ENCODE measurements at regions not wholly inside any gene's neighbourhood (a gene's known extent, or its start where the extent isn't known, plus 50 kb on each side); places are given as distances from the start of the nearest gene placed in this dataset.

DNA sequence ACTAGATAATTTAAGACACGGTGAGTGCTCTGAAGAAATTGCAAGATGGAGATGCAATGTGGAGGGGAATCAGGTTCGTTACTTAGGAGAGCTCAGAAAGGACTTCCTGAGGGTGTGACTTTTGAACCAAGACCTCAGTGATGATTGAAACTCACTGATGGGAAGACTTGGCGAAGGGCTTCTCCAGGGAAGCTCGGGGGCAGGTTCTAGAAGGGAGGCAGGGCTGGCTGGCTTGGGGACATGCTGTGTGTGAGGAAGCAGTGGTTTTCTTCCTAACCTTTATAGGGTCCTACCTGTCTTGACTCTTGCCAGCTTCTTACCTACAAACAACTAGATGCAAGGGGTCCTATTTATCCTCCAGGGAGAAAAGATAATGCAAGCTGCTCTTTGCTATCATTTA is 637.9 kb downstream of the ACTR3B start:
- Histone ChIP-seq H3K27ac (ENCODE audit: extremely low read depth, low read depth, low read length) (no peak overlapping the region), H3K4me1 (ENCODE audit: control insufficient read depth, insufficient read depth, low read length) (no peaks in the 10 kb centered on the region), H3K9me3 (ENCODE audit: control insufficient read depth, insufficient read depth, low read depth, low read length) (no peaks in the 10 kb centered on the region), H3K4me3 (ENCODE audit: low read depth, low read length) (no peak overlapping the region), H3K36me3 (ENCODE audit: control insufficient read depth in 2 of 2, insufficient read depth in 1 of 2, low read length in 2 of 2) (no peaks in the 10 kb centered on the region)
- TF ChIP-seq ZNF274 (IDR thresholded peaks at IDR 0.05; ENCODE audit: low read length) (no peak), ZNF274 (tag by site-specific recombination; IDR thresholded peaks at IDR 0.05; ENCODE audit: borderline replicate concordance) (no peak), ZNF560 (tag by site-specific recombination; IDR thresholded peaks at IDR 0.05; ENCODE audit: borderline replicate concordance) (no peak), TRIM28 (IDR thresholded peaks at IDR 0.05; ENCODE audit: borderline replicate concordance, low read length) (no peak), ZSCAN16 (tag by site-specific recombination; IDR thresholded peaks at IDR 0.05) (no peak), ZNF791 (tag by site-specific recombination; IDR thresholded peaks at IDR 0.05) (no peak), ZNF830 (tag by site-specific recombination; IDR thresholded peaks at IDR 0.05; ENCODE audit: low read depth) (no peak), ZNF132 (tag by site-specific recombination; IDR thresholded peaks at IDR 0.05; ENCODE audit: borderline replicate concordance) (no peak), ZFP37 (tag by site-specific recombination; IDR thresholded peaks at IDR 0.05) (no peak), GLI2 (tag by site-specific recombination; IDR thresholded peaks at IDR 0.05; ENCODE audit: borderline replicate concordance, low read depth) (no peak), SCRT1 (tag by site-specific recombination; IDR thresholded peaks at IDR 0.05; ENCODE audit: borderline replicate concordance) (no peak), ZNF341 (tag by site-specific recombination; IDR thresholded peaks at IDR 0.05; ENCODE audit: low read depth) (no peak), ZNF394 (tag by site-specific recombination; IDR thresholded peaks at IDR 0.05; ENCODE audit: borderline replicate concordance) (no peak), ZNF544 (tag by site-specific recombination; IDR thresholded peaks at IDR 0.05) (no peak), ZNF548 (tag by site-specific recombination; IDR thresholded peaks at IDR 0.05) (no peak), ZNF501 (tag by site-specific recombination; IDR thresholded peaks at IDR 0.05) (no peak)
- TF ChIP-seq, protein P1, sequence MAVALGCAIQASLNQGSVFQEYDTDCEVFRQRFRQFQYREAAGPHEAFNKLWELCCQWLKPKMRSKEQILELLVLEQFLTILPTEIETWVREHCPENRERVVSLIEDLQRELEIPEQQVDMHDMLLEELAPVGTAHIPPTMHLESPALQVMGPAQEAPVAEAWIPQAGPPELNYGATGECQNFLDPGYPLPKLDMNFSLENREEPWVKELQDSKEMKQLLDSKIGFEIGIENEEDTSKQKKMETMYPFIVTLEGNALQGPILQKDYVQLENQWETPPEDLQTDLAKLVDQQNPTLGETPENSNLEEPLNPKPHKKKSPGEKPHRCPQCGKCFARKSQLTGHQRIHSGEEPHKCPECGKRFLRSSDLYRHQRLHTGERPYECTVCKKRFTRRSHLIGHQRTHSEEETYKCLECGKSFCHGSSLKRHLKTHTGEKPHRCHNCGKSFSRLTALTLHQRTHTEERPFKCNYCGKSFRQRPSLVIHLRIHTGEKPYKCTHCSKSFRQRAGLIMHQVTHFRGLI (tag by site-specific recombination; IDR thresholded peaks at IDR 0.05): no peak
- TF ChIP-seq, protein P2, sequence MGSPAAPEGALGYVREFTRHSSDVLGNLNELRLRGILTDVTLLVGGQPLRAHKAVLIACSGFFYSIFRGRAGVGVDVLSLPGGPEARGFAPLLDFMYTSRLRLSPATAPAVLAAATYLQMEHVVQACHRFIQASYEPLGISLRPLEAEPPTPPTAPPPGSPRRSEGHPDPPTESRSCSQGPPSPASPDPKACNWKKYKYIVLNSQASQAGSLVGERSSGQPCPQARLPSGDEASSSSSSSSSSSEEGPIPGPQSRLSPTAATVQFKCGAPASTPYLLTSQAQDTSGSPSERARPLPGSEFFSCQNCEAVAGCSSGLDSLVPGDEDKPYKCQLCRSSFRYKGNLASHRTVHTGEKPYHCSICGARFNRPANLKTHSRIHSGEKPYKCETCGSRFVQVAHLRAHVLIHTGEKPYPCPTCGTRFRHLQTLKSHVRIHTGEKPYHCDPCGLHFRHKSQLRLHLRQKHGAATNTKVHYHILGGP (tag by site-specific recombination; IDR thresholded peaks at IDR 0.05): no peak
- ChIA-PET POLR2A (no interaction called here), CTCF (no interaction called here)

DNA sequence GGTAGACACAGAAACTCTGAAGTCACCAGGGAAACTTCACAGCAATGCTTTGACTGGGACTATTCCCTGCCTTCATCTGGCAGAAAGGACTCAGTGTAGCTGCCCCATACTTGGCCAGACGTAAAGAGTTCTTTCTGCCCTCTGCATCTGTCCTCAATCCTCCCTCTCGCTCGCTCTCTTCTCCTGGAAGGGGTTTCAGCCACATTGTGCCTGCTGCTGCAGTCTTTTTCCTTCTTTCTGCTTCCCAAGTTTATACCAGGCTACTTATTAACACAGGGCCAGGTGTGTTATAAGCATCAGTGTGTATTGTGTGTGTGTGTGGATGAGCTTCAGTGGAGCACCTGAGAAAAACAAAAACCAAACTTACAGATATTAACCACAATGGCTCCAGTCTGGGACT is 638.4 kb downstream of the ACTR3B start:
- no peak overlapping the region for H3K4me3 ChIP-seq (ENCODE audit: low read depth, low read length)
- no peaks in the 10 kb centered on the region for H3K4me1 ChIP-seq (ENCODE audit: control insufficient read depth, insufficient read depth, low read length)
- ChIA-PET CTCF (no interaction called here), POLR2A (no interaction called here)
- no peaks in the 10 kb centered on the region for H3K9me3 ChIP-seq (ENCODE audit: control insufficient read depth, insufficient read depth, low read depth, low read length)
- no peaks in the 10 kb centered on the region for H3K36me3 ChIP-seq (ENCODE audit: control insufficient read depth in 2 of 2, insufficient read depth in 1 of 2, low read length in 2 of 2)
- H3K27ac ChIP-seq (ENCODE audit: extremely low read depth, low read depth, low read length): no peak overlapping the region
- TF ChIP-seq ZNF837 (tag by site-specific recombination; IDR thresholded peaks at IDR 0.05): no peak
- no peak for TF ChIP-seq ZNF600 (tag by site-specific recombination; IDR thresholded peaks at IDR 0.05)
- TF ChIP-seq ZNF549 (tag by site-specific recombination; IDR thresholded peaks at IDR 0.05): no peak
- no peak for TF ChIP-seq ZFP41 (tag by site-specific recombination; IDR thresholded peaks at IDR 0.05; ENCODE audit: borderline replicate concordance)
- TF ChIP-seq, protein P3, sequence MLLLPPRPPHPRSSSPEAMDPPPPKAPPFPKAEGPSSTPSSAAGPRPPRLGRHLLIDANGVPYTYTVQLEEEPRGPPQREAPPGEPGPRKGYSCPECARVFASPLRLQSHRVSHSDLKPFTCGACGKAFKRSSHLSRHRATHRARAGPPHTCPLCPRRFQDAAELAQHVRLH (tag by site-specific recombination; IDR thresholded peaks at IDR 0.05): no peak
- TF ChIP-seq ZNF610 (tag by site-specific recombination; IDR thresholded peaks at IDR 0.05; ENCODE audit: borderline replicate concordance): no peak
- TF ChIP-seq, protein P2 (tag by site-specific recombination; IDR thresholded peaks at IDR 0.05): no peak
- no peak for TF ChIP-seq MEIS1 (CRISPR knock-in tag; IDR thresholded peaks at IDR 0.05; ENCODE audit: borderline replicate concordance)
- no peak for TF ChIP-seq YY1 (tag by site-specific recombination; IDR thresholded peaks at IDR 0.05)
- no peak for TF ChIP-seq TCF7L2 (IDR thresholded peaks at IDR 0.05; ENCODE audit: borderline replicate concordance, low read depth, low read length)
- TF ChIP-seq, protein P4, sequence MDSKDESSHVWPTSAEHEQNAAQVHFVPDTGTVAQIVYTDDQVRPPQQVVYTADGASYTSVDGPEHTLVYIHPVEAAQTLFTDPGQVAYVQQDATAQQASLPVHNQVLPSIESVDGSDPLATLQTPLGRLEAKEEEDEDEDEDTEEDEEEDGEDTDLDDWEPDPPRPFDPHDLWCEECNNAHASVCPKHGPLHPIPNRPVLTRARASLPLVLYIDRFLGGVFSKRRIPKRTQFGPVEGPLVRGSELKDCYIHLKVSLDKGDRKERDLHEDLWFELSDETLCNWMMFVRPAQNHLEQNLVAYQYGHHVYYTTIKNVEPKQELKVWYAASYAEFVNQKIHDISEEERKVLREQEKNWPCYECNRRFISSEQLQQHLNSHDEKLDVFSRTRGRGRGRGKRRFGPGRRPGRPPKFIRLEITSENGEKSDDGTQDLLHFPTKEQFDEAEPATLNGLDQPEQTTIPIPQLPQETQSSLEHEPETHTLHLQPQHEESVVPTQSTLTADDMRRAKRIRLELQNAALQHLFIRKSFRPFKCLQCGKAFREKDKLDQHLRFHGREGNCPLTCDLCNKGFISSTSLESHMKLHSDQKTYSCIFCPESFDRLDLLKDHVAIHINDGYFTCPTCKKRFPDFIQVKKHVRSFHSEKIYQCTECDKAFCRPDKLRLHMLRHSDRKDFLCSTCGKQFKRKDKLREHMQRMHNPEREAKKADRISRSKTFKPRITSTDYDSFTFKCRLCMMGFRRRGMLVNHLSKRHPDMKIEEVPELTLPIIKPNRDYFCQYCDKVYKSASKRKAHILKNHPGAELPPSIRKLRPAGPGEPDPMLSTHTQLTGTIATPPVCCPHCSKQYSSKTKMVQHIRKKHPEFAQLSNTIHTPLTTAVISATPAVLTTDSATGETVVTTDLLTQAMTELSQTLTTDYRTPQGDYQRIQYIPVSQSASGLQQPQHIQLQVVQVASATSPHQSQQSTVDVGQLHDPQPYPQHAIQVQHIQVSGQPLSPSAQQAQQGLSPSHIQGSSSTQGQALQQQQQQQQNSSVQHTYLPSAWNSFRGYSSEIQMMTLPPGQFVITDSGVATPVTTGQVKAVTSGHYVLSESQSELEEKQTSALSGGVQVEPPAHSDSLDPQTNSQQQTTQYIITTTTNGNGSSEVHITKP (tag by site-specific recombination; IDR thresholded peaks at IDR 0.05): no peak
